ENCODE measurements at regions not wholly inside any gene's neighbourhood (a gene's known extent, or its start where the extent isn't known, plus 50 kb on each side); places are given as distances from the start of the nearest gene placed in this dataset.
"Not testable (repeated sequence)": the region's sequence is repeated elsewhere in the genome, so short reads cannot be mapped to it uniquely, and the experiment has no call there.

DNA sequence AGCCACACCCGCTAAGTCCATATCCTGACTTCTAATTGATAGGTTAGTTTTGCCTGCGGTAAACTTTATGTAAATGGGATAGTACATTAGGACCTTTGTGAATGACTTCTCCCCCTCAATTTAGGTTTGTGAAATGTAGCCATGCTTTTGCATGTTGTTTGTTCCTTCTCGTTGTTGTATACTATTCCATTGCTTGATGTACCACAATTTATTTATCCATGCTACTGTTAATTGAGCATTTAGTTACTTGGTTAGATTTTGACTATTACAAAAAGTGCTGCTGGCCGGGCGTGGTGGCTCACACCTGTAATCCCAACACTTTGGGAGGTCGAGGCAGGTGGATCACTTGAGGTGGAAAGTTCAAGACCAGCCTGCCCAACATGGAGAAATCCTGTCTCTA, 150.8 kb upstream of the MED13 start:
- H3K36me3 Mint-ChIP-seq; H3K4me1 ChIP-seq (ENCODE audit: control insufficient read depth in 1 of 2, extremely low read depth in 1 of 2, insufficient read depth in 2 of 2, low read length in 2 of 2); H3K36me3 ChIP-seq (ENCODE audit: control insufficient read depth in 2 of 2, extremely low read depth in 1 of 2, insufficient read depth in 1 of 2, low read length in 1 of 2); CTCF ChIA-PET; H3K9me3 ChIP-seq; H3K27ac ChIP-seq (ENCODE audit: low read length); H3K27me3 ChIP-seq (replicated peaks in 1 of 2; ENCODE audit: control insufficient read depth in 2 of 2, extremely low read depth in 1 of 2, insufficient read depth in 2 of 2, low read length in 1 of 2); H3K4me3 Mint-ChIP-seq; H3K27ac Mint-ChIP-seq; POLR2A ChIA-PET; H3K4me3 ChIP-seq (ENCODE audit: control insufficient read depth in 1 of 2, extremely low read depth in 1 of 2, low read length in 1 of 2); H3K9me3 Mint-ChIP-seq; ATAC-seq (replicated peaks in 1 of 4); H3K4me1 Mint-ChIP-seq; DNase-seq: not testable (repeated sequence)
- H3K27me3 Mint-ChIP-seq: peaks cover 14 to 20% of the 10 kb centered on the region in 2 donors
- WGBS (ENCODE audit: insufficient coverage): 100% methylated on average over 2 of the region's 6 CpGs

DNA sequence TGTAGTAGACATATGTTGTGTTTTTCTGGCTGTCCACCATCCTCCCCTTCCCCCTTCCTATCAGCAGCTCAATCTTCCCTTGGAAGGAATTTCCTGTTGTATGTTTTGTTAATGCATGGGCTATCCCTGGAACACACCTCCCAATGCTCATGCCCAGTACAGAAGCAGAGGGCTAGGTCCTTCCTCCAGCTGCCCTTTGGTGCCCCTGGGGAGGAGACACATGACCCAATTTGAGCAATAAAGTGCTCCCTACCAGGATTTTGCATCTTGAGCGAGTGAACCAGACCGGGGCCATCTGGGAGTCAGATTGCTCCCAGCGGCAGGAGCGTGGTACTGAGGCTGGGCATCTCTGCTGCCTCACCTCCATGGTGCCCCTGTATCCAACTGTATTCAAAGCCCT, 141.5 kb upstream of the MED13 start:
- no peaks in the 10 kb centered on the region for H3K36me3 ChIP-seq (ENCODE audit: control insufficient read depth in 2 of 2, extremely low read depth in 1 of 2, insufficient read depth in 1 of 2, low read length in 1 of 2)
- no peak overlapping the region for H3K27ac ChIP-seq (ENCODE audit: low read length)
- no peak overlapping the region for H3K4me3 ChIP-seq (ENCODE audit: control insufficient read depth in 1 of 2, extremely low read depth in 1 of 2, low read length in 1 of 2)
- CTCF ChIA-PET: no interaction called here
- POLR2A ChIA-PET: interaction anchor here in 1 of 2 donors (0.7 kb wide), 1 partner anchor 689 kb away, joined by 7 read pairs; no protein-coding TSS in a partner anchor
- no peaks in the 10 kb centered on the region for H3K27me3 ChIP-seq (replicated peaks in 1 of 2; ENCODE audit: control insufficient read depth in 2 of 2, extremely low read depth in 1 of 2, insufficient read depth in 2 of 2, low read length in 1 of 2)
- ATAC-seq (replicated peaks in 1 of 4) (no peak), DNase-seq (no peak)
- Mint-ChIP-seq H3K36me3 (no peaks in the 10 kb centered on the region), H3K4me3 (no peak overlapping the region), H3K4me1 (no peaks in the 10 kb centered on the region), H3K27me3 (peaks cover 1 to 8% of the 10 kb centered on the region in 2 donors), H3K27ac (no peak overlapping the region), H3K9me3 (peaks cover 2 to 4% (median 3%) of the 10 kb centered on the region in 3 donors)
- 88% methylated on average over 2 of the region's 4 CpGs for WGBS (ENCODE audit: insufficient coverage)
- H3K9me3 ChIP-seq: no peaks in the 10 kb centered on the region
- H3K4me1 ChIP-seq (ENCODE audit: control insufficient read depth in 1 of 2, extremely low read depth in 1 of 2, insufficient read depth in 2 of 2, low read length in 2 of 2): no peaks in the 10 kb centered on the region

DNA sequence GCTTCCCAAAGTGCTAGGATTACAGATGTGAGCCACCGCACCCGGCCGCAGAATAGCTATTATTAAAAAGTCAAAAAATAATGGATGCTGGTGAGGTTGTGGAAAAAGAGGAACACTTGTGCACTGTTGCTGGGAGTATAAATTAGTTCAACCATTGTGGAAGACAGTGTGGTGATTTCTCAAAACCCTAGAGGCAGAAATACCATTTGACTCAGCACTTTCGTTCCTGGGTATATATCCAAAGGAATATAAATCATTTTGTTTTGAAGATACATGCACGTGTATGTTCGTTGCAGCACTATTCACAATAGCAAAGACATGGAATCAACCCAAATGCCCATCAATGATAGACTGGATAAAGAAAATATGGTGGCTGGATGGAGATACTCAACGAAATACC, 132.1 kb upstream of the MED13 start:
- POLR2A ChIA-PET; H3K9me3 ChIP-seq; H3K36me3 Mint-ChIP-seq; H3K27ac ChIP-seq (ENCODE audit: low read length); H3K4me1 Mint-ChIP-seq; H3K36me3 ChIP-seq (ENCODE audit: control insufficient read depth in 2 of 2, extremely low read depth in 1 of 2, insufficient read depth in 1 of 2, low read length in 1 of 2); H3K4me3 Mint-ChIP-seq; H3K4me1 ChIP-seq (ENCODE audit: control insufficient read depth in 1 of 2, extremely low read depth in 1 of 2, insufficient read depth in 2 of 2, low read length in 2 of 2); ATAC-seq (replicated peaks in 1 of 4); H3K27ac Mint-ChIP-seq; H3K27me3 ChIP-seq (replicated peaks in 1 of 2; ENCODE audit: control insufficient read depth in 2 of 2, extremely low read depth in 1 of 2, insufficient read depth in 2 of 2, low read length in 1 of 2); CTCF ChIA-PET; H3K27me3 Mint-ChIP-seq; H3K4me3 ChIP-seq (ENCODE audit: control insufficient read depth in 1 of 2, extremely low read depth in 1 of 2, low read length in 1 of 2); DNase-seq; H3K9me3 Mint-ChIP-seq: not testable (repeated sequence)
- 100% methylated on average over 1 of the region's 7 CpGs for WGBS (ENCODE audit: insufficient coverage)

DNA sequence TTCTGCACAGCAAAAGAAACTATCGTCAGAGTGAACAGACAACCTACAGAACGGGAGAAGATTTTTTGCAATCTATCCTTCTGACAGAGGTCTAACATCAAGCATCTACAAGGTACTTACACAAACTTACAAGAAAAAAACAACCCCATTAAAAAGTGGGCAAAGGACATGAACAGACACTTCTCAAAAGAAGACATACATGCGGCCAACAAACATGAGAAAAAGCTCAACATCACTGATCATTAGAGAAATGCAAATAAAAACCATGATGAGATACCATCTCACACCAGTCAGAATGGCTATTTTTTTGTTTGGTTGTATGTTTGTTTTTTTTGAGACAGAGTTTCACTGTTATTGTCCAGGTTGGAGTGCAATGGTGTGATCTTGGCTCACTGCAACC, 131.5 kb upstream of the MED13 start:
- H3K27ac Mint-ChIP-seq; H3K27me3 ChIP-seq (replicated peaks in 1 of 2; ENCODE audit: control insufficient read depth in 2 of 2, extremely low read depth in 1 of 2, insufficient read depth in 2 of 2, low read length in 1 of 2); H3K36me3 Mint-ChIP-seq; H3K27me3 Mint-ChIP-seq; H3K9me3 ChIP-seq; H3K4me3 ChIP-seq (ENCODE audit: control insufficient read depth in 1 of 2, extremely low read depth in 1 of 2, low read length in 1 of 2); ATAC-seq (replicated peaks in 1 of 4); H3K36me3 ChIP-seq (ENCODE audit: control insufficient read depth in 2 of 2, extremely low read depth in 1 of 2, insufficient read depth in 1 of 2, low read length in 1 of 2); H3K4me1 Mint-ChIP-seq; DNase-seq; H3K9me3 Mint-ChIP-seq; H3K4me1 ChIP-seq (ENCODE audit: control insufficient read depth in 1 of 2, extremely low read depth in 1 of 2, insufficient read depth in 2 of 2, low read length in 2 of 2); CTCF ChIA-PET; POLR2A ChIA-PET; H3K27ac ChIP-seq (ENCODE audit: low read length); H3K4me3 Mint-ChIP-seq: not testable (repeated sequence)
- WGBS (ENCODE audit: insufficient coverage): no CpG with 5 or more reads among the region's 3 CpGs

DNA sequence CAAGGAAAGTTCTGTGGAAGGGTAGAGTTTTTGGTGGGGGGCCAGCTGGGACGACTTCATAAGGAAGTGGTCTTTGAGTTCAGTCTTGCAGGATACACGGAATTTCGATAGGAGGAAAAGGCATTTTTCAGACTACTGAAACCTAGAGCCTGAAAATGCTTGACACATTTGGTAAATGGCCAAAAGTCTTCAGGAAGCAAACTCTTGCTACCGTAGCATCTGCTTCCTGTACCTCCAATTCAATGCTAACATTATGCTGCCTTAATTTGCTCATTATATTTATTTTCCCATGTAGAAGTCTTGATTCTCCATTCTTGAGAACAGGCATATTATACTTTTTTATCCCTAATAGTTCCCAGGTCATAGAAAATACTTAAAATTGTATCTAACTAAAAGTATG, 129.3 kb upstream of the MED13 start:
- Mint-ChIP-seq H3K4me1 (no peaks in the 10 kb centered on the region), H3K27ac (no peak overlapping the region), H3K9me3 (peaks cover 0 to 3% (median 0%) of the 10 kb centered on the region in 3 donors), H3K4me3 (no peak overlapping the region), H3K27me3 (peaks cover 2 to 8% of the 10 kb centered on the region in 2 donors), H3K36me3 (no peaks in the 10 kb centered on the region)
- ATAC-seq (replicated peaks in 1 of 4) (no peak), DNase-seq (no peak)
- WGBS (ENCODE audit: insufficient coverage): 15% methylated on average over 4 of the region's 4 CpGs
- Histone ChIP-seq H3K9me3 (no peaks in the 10 kb centered on the region), H3K36me3 (ENCODE audit: control insufficient read depth in 2 of 2, extremely low read depth in 1 of 2, insufficient read depth in 1 of 2, low read length in 1 of 2) (no peaks in the 10 kb centered on the region), H3K27me3 (replicated peaks in 1 of 2; ENCODE audit: control insufficient read depth in 2 of 2, extremely low read depth in 1 of 2, insufficient read depth in 2 of 2, low read length in 1 of 2) (no peaks in the 10 kb centered on the region), H3K4me1 (ENCODE audit: control insufficient read depth in 1 of 2, extremely low read depth in 1 of 2, insufficient read depth in 2 of 2, low read length in 2 of 2) (no peaks in the 10 kb centered on the region), H3K27ac (ENCODE audit: low read length) (no peak overlapping the region), H3K4me3 (ENCODE audit: control insufficient read depth in 1 of 2, extremely low read depth in 1 of 2, low read length in 1 of 2) (no peak overlapping the region)
- ChIA-PET POLR2A (no interaction called here), CTCF (no interaction called here)

DNA sequence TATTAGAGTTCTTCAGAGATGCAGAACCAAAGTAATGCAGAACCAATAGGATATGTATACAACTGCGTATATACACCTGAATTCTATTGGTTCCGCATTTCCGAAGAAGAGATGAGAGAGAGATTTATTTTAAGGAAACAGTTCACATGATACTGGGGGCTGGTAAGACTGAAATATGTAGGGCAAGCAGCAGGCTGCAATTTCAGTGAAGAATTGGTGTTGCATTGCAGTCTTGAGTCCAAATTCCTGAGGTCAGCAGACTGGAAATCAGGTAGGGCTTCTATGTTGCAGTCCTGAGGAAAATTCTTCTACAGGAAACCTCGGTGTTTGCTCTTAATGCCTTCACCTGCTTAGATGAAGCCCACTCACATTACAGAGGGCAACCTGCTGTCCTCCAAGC, 128.2 kb upstream of the MED13 start:
- Histone ChIP-seq H3K4me1 (ENCODE audit: control insufficient read depth in 1 of 2, extremely low read depth in 1 of 2, insufficient read depth in 2 of 2, low read length in 2 of 2) (no peaks in the 10 kb centered on the region), H3K27ac (ENCODE audit: low read length) (no peak overlapping the region), H3K36me3 (ENCODE audit: control insufficient read depth in 2 of 2, extremely low read depth in 1 of 2, insufficient read depth in 1 of 2, low read length in 1 of 2) (no peaks in the 10 kb centered on the region), H3K27me3 (replicated peaks in 1 of 2; ENCODE audit: control insufficient read depth in 2 of 2, extremely low read depth in 1 of 2, insufficient read depth in 2 of 2, low read length in 1 of 2) (peaks cover 0 to 3% of the 10 kb centered on the region in 2 experiments), H3K9me3 (no peaks in the 10 kb centered on the region), H3K4me3 (ENCODE audit: control insufficient read depth in 1 of 2, extremely low read depth in 1 of 2, low read length in 1 of 2) (no peak overlapping the region)
- Mint-ChIP-seq H3K36me3 (no peaks in the 10 kb centered on the region), H3K27me3 (peaks cover 4 to 8% of the 10 kb centered on the region in 2 donors), H3K27ac (peak overlapping the region in 1 of 2 donors; percentile 15), H3K4me3 (no peak overlapping the region), H3K9me3 (peaks cover 0 to 3% (median 0%) of the 10 kb centered on the region in 3 donors), H3K4me1 (no peaks in the 10 kb centered on the region)
- CTCF ChIA-PET: no interaction called here
- POLR2A ChIA-PET: interaction anchor here in 1 of 2 donors (0.6 kb wide), 1 partner anchor 47 kb away, joined by 6 read pairs; no protein-coding TSS in a partner anchor
- 94% methylated on average over 3 of the region's 4 CpGs for WGBS (ENCODE audit: insufficient coverage)
- no peak for DNase-seq
- ATAC-seq (replicated peaks in 1 of 4): no peak
